IPS-18a (cell line): ENCODE measurements at regions not wholly inside any gene's neighbourhood (a gene's known extent, or its start where the extent isn't known, plus 50 kb on each side); places are given as distances from the start of the nearest gene placed in this dataset.

Experiments used
- H3K27ac ChIP-seq: one replicate; pipeline ENCODE4 v1.5.1; 2013; ENCODE audit warnings: low read length
- H3K27me3 ChIP-seq: one replicate; pipeline ENCODE4 v1.6.1; 2013; ENCODE audit warnings: mild to moderate bottlenecking, low read length; ENCODE audit not compliant: control insufficient read depth, insufficient read depth
- H3K36me3 ChIP-seq: one replicate; pipeline ENCODE4 v1.6.1; 2013; ENCODE audit warnings: low read depth, low read length; ENCODE audit not compliant: control insufficient read depth
- H3K4me1 ChIP-seq: one replicate; pipeline ENCODE4 v1.6.1; 2013; ENCODE audit warnings: low read depth, low read length; ENCODE audit not compliant: control insufficient read depth
- H3K4me3 ChIP-seq: one replicate; pipeline ENCODE4 v1.5.1; 2013; ENCODE audit warnings: low read length
- H3K9ac ChIP-seq: one replicate; pipeline ENCODE4 v1.6.1; 2013; ENCODE audit warnings: mild to moderate bottlenecking, low read length, moderate library complexity
- H3K9me3 ChIP-seq: one replicate; pipeline ENCODE4 v1.6.1; 2013; ENCODE audit warnings: low read depth, low read length; ENCODE audit not compliant: control insufficient read depth

DNA sequence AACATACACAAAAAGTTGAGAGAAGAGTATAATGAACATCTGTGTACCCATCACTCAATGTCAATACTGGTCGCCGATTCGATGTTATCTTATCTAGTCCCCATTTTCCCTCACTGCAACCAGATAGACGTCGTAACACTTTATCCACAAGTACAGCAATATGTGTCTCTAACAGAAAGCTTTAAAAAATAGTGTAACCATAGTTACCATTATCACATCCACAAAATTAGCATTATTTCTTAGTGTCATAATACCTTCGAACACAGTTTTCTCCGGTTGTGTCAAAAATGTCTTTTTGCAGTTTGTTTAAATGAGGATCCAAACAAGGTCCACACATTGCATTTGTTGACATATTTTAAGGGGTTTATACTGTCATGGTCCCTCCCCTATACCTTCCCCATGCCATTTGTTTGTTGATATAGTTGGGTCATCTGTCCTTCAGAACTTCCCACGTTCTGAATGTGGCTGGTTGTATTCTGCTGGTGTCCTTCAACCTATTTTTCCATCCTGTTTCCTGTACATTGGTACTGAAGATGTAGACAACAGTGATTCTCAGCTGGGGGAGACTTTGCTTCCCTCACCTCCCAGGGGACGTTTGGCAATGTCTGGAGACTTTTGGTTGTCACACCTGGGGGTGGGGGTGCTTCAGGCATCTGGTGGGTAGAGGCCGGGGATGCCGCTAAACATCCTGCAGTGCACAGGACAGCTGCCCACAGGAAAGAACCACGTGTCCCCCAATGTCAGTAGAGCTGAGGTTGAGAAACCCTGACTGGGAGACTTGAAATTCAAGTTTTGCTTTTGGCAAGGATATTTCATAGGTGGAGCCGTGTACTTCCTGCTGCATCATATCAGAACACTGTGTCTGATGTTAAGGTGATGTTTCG, 72.7 kb upstream of the SPRED2 start:
- Histone ChIP-seq H3K9me3 (no peaks in the 10 kb centered on the region), H3K27ac (no peak overlapping the region), H3K27me3 (no peaks in the 10 kb centered on the region), H3K4me1 (peaks cover 8% of the 10 kb centered on the region), H3K36me3 (no peaks in the 10 kb centered on the region), H3K9ac (no peak overlapping the region), H3K4me3 (no peak overlapping the region)

DNA sequence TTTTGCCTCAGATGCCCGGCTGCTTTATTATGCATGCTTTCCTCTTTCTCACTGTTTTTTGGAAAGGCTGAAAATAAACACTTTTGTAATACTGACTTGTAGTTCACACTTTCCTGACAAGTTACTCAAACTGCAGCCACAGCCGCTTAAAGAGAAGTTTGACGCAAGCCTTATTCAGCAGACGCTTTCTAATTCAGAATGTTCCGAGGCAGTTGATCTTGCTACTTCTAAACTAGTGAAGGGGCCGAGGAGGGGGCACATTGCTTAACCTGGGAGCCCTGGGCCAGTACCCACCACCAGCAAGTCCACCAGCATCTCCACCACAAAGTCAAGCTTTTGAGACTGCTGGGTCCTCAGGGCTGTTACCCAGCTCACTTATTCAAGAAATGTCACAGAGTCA, 71.8 kb upstream of the SPRED2 start:
- Histone ChIP-seq H3K9ac (no peak overlapping the region), H3K4me1 (peaks cover 8% of the 10 kb centered on the region), H3K27me3 (no peaks in the 10 kb centered on the region), H3K4me3 (no peak overlapping the region), H3K36me3 (no peaks in the 10 kb centered on the region), H3K9me3 (no peaks in the 10 kb centered on the region), H3K27ac (no peak overlapping the region)

DNA sequence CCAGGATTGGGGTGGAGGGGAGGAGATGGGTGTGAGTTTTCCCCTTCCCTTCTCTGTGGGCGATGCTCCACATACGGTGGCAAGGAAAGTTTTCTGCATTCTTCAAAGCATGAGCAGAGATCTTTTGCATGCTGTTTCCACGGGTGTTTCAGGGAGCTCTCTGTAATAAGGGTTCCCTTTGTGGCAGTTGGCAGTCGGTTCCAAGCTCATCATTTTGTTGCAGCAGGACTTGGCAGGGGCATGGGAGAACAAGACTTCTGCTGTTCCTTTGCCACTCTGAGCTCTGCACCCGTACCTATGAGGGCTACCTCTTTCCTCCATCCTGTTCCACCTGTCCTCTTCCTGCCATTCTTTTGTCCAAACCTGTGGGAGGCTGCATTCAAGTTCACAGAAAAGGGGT, 71.3 kb upstream of the SPRED2 start:
- no peak overlapping the region for H3K27ac ChIP-seq
- H3K4me3 ChIP-seq: no peak overlapping the region
- H3K27me3 ChIP-seq: no peaks in the 10 kb centered on the region
- peaks cover 8% of the 10 kb centered on the region for H3K4me1 ChIP-seq
- H3K9me3 ChIP-seq: no peaks in the 10 kb centered on the region
- H3K9ac ChIP-seq: no peak overlapping the region
- no peaks in the 10 kb centered on the region for H3K36me3 ChIP-seq

DNA sequence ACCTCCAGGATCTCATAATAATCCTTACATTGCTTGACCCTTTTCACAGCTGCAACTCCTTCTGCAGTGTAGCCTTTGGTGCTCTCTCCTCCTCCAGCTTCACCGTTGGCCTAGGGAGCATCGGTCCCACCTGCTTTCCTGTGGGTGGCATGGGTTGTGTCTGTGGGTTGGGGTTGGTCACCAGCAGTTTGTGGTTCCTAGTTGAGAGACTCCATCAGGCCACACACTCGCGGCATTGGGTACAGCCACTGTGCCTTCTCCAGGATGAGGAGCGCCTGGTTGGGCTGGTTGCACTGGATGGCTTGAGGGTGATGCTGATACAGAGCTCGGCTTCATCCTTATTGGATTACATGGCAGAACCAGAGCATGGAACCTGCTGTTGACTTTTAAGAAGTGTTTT, 69.4 kb upstream of the SPRED2 start:
- H3K27ac ChIP-seq: no peak overlapping the region
- no peaks in the 10 kb centered on the region for H3K36me3 ChIP-seq
- H3K27me3 ChIP-seq: no peaks in the 10 kb centered on the region
- peaks cover 8% of the 10 kb centered on the region for H3K4me1 ChIP-seq
- no peak overlapping the region for H3K9ac ChIP-seq
- no peaks in the 10 kb centered on the region for H3K9me3 ChIP-seq
- no peak overlapping the region for H3K4me3 ChIP-seq

DNA sequence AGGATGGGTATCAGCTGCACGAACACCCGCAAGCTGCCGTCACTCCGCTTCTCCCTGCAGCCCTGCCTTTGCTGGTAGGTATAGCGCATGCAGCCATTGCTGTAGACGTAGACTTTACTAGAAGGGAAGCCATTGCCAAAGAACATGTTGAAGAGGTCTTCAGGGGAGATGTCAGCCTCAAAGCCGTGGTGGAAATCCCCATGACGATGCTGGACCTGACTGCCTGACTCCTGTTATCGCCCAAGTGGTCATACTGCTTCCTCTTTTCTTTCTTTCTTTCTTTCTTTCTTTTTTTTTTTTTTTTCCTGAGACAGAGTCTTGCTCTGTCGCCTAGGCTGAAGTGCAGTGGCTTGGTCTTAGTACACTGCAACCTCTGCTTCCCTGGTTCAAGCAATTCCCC, 68.7 kb upstream of the SPRED2 start:
- peaks cover 8% of the 10 kb centered on the region for H3K4me1 ChIP-seq
- H3K4me3 ChIP-seq: no peak overlapping the region
- no peaks in the 10 kb centered on the region for H3K27me3 ChIP-seq
- no peak overlapping the region for H3K9ac ChIP-seq
- H3K27ac ChIP-seq: no peak overlapping the region
- H3K36me3 ChIP-seq: no peaks in the 10 kb centered on the region
- no peaks in the 10 kb centered on the region for H3K9me3 ChIP-seq

DNA sequence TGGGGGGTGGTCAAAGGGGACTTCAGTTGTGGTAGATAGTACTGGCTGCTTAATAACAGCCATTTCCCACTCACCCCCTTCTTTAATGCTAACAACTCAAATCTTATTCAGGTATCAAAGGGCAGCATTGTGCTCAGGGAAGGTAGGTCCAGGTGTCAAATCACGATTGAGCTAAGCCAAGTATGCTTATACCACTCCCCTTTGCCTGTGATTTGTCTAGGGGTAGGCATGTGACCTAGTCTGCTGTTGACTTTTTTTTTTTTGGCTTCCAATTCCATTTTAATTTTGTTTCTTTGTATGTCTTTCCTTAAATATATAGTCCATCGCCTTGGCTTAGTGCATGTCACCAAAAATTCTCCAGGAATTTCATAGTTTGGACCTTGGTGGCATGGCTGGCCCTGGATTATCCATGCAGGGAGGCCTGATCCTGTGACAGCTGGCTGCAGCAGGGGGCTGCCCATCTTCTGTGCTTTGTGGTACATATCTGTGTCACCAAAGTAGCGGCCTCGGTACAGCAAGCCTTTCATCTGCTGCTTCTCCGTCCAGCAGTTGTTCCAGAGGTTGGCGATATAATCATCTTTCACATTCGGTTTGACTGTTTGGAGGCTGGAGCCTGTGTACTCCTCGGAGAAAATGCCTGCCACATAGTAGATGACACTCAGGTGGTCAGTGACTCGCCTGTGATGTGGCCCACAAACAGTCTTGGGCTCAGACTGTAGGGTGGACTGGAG, 68.1 kb upstream of the SPRED2 start:
- Histone ChIP-seq H3K27me3 (no peaks in the 10 kb centered on the region), H3K36me3 (no peaks in the 10 kb centered on the region), H3K4me3 (no peak overlapping the region), H3K9ac (no peak overlapping the region), H3K4me1 (peaks cover 8% of the 10 kb centered on the region), H3K9me3 (no peaks in the 10 kb centered on the region), H3K27ac (no peak overlapping the region)

DNA sequence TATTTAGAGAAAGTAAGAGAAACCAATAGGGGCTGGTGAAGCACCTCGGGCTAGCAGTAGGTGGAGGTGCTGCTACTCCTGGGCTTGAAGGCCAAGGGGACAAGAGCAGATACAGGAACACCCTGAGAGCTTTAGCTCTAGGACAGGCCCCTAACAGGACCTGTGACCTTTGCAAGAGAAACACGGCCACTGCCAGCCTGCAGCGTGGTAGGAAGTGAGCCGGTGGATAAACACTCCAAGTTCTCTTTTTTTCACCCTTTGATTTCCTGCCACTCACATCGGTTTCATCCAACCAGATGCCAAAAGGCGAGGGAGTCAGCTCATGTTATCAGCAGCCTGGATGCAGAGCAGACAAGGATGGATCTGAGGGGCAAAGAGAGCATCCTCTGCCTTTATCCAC, 66.8 kb upstream of the SPRED2 start:
- Histone ChIP-seq H3K4me1 (peaks cover 5% of the 10 kb centered on the region), H3K9ac (no peak overlapping the region), H3K9me3 (no peaks in the 10 kb centered on the region), H3K27ac (no peak overlapping the region), H3K36me3 (no peaks in the 10 kb centered on the region), H3K4me3 (no peak overlapping the region), H3K27me3 (no peaks in the 10 kb centered on the region)

DNA sequence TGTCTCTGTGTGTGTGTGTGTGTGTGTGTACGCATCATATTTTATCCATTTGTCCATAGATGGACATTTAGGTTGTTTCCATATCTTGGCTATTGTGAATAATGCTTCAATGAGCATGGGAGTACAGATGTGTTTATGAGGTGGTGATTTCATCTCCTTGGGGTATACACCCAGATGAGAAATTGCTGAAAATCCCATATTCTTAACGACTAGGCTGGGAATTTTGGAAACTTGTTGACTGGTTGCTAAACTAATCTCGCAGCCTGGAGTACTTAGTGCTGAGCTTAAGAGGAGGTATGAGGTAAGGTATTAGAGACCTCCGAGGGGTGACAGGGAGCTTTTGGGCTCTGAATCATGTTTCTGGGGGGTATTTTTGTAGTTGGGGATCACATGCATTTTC, 66.0 kb upstream of the SPRED2 start:
- Histone ChIP-seq H3K27ac (no peak overlapping the region), H3K9ac (no peak overlapping the region), H3K27me3 (no peaks in the 10 kb centered on the region), H3K9me3 (no peaks in the 10 kb centered on the region), H3K4me1 (no peaks in the 10 kb centered on the region), H3K36me3 (no peaks in the 10 kb centered on the region), H3K4me3 (no peak overlapping the region)

DNA sequence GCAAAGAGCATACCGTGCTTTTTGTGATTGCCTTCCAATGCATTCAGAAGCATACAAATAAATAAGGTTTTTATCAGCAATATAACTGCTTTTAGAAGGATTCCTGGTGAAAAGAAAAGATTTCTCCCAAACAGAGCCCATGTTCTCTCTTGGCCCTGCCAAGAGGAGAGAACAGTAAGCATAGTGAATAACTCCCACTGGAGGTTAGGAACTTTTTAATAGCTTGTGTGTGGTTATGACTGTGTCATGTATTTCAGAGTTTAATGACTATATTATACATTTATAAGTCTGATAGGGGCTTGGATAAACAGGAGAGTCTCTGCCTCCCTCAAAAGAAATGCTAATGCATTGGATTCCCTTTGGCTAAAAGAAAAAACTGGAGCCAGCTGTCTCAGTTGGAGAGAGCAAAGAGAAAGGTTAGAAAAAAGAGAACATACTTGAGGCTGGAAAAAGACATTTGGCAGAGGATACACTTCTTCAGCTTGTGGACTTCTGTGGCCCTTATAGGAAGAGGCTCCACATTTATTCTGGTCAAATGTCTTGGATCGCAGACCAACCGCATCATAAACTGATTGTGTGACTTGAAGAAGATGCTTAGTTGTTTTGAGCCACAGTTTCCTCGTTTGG, 63.0 kb upstream of the SPRED2 start:
- Histone ChIP-seq H3K27me3 (no peaks in the 10 kb centered on the region), H3K9ac (no peak overlapping the region), H3K4me3 (no peak overlapping the region), H3K9me3 (no peaks in the 10 kb centered on the region), H3K36me3 (no peaks in the 10 kb centered on the region), H3K4me1 (no peaks in the 10 kb centered on the region), H3K27ac (no peak overlapping the region)

DNA sequence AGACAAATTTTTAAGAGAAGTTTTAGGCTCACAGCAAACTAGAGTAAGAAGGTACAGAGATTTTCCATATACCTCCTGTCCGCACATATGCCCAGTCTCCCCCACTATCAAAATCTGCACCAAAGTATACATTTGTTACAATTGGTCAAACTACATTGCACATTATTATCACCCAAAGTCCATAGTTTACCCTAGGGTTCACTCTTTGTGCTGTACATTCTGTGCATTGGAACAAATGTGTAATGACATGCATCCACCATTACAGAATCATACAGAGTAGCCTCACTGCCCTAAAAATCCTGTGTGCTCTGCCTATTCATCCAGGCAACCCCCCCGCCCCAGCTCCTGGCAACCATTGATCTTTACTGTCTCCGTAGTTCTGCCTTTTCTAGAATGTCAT, 61.7 kb upstream of the SPRED2 start:
- H3K9me3 ChIP-seq: no peaks in the 10 kb centered on the region
- no peaks in the 10 kb centered on the region for H3K27me3 ChIP-seq
- H3K27ac ChIP-seq: no peak overlapping the region
- H3K9ac ChIP-seq: no peak overlapping the region
- no peak overlapping the region for H3K4me3 ChIP-seq
- no peaks in the 10 kb centered on the region for H3K36me3 ChIP-seq
- peaks cover 4% of the 10 kb centered on the region for H3K4me1 ChIP-seq

DNA sequence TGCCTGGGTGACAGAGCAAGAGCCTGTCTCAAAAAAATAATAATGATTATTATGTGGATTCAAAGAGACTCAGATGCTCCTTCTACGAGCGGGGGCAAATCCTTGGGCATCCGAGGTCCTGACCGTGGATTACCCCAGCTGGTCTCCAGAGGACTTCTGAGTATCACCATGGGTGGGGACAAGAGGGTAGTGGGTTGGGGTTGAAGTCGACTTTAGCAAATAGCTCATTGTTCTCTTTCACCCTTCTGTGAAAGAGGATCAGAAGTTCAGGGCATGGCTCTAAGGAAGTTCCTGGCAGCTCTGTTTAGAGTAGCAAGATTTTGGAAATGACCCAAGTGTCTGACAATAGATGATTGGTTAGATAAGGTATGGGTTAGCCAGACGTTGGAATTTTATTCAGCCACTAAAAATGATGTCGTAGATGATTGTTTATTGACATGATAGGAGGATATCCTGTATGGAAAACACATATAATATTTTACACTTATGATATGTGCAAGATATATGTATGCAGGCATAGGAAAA, 59.0 kb upstream of the SPRED2 start:
- Histone ChIP-seq H3K9ac (no peak overlapping the region), H3K27me3 (no peaks in the 10 kb centered on the region), H3K9me3 (no peaks in the 10 kb centered on the region)

More for the DNA sequence above, 59.0 kb upstream of the SPRED2 start:
- no peak overlapping the region for H3K4me3 ChIP-seq
- H3K27ac ChIP-seq: no peak overlapping the region
- peaks cover 4% of the 10 kb centered on the region for H3K4me1 ChIP-seq
- no peaks in the 10 kb centered on the region for H3K36me3 ChIP-seq
